ENCODE measurements at regions not wholly inside any gene's neighbourhood (a gene's known extent, or its start where the extent isn't known, plus 50 kb on each side); places are given as distances from the start of the nearest gene placed in this dataset.
"Not testable (repeated sequence)": the region's sequence is repeated elsewhere in the genome, so short reads cannot be mapped to it uniquely, and the experiment has no call there.

DNA sequence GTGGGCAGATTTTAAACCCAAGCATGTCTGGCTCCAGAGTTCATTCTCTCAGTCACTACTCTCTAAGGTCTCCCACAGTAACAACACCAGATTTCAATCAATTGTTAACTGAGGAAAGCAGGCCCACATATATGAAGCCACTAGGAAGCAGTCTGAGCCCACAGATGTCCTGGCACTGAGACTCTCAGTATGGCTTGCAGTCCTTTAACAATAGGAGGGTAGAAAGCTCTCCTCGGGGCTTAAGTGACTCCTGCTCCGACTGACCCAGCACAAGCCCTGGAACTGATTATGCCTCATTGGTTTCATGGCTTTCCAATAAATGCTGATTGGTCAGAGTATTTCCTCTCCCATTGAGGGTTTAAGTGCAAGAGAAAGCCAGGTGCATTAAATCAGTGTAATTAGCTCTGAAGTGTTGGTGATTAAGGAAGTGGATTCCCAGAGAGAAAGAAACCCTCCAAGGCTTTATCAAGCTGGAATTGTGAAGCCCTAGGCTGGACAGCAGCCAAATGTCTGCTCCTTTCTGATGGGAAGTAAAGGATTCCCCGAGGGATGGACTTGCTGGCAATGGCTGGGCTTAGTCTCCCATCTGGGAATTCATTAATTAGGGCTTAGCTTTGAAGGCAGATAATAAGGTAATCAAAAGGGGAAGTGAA, 76.6 kb upstream of the PROKR2 start:
- no peak for DNase-seq (ENCODE audit: low spot score)

DNA sequence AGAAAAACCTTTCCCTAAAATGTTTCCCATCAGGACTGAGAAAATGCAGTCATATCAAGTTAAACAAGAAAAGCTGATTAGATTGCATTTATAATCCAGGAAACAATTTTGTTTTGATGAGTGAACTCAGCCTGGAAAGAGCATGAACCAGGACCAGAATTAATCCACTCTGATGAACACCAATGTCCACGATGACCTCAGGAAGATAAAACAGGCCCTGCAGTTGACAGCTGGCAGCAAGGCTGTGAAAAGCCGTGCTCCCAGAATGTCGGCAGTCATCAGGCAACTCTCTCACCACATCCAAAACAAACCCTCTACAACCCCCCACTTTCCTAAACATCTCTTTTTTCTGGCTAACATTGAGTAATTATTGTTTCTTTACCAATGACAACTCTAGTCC, 74.0 kb upstream of the PROKR2 start:
- no peak for DNase-seq (ENCODE audit: low spot score)

DNA sequence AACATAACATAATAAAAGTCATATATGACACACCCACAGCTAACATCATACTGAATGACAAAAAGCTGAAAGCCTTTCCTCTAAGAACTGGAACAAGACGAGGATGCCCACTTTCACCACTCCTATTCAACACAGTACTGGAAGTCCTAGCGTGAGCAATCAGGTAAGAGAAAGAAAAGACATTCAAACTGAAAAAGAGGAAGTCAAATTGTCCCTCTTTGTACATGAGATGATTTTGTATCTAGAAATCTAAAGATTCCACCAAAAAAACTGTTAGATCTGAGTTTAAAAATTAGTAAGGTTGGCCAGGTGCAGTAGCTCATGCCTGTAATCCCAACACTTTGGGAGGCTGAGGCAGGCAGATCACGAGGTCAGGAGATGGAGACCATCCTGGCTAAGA, 70.1 kb upstream of the PROKR2 start:
- not testable (repeated sequence) for DNase-seq (ENCODE audit: low spot score)

DNA sequence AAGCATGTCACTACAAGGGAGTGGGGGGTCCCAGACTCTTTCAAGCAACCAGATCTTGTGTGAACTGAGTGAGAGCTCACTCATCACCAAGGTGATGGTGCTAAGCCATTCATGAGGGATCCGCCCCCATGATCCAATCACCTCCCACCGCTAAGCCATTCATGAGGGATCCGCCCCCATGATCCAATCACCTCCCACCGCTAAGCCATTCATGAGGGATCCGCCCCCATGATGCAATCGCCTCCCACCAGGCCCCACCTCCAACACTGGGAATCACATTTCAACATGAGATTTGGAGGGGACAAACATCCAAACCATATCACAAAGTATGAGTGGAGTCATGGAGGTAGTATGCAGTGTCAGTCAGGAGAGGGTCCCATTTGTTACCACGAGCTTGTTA, 64.8 kb upstream of the PROKR2 start:
- DNase-seq (ENCODE audit: low spot score) = not testable (repeated sequence)

DNA sequence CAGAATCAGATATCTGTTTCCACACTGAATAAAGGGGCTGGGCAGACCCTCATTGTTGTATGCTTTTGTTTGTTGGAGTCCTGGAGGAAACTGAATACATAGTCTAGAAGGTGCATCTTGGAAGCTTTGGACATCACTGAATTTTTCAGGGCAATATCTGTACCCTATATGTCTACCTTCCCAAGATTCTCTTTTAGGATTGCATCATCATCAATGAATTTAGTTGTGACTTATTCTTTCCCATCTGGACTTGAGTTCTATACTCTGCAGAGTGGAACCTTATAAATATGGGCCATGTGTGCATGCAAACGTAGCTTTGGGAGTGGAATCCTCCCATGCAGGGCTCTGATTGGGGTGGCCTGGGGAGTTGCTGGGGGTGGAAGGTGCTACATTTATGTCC, 60.7 kb upstream of the PROKR2 start:
- no peak for DNase-seq (ENCODE audit: low spot score)

DNA sequence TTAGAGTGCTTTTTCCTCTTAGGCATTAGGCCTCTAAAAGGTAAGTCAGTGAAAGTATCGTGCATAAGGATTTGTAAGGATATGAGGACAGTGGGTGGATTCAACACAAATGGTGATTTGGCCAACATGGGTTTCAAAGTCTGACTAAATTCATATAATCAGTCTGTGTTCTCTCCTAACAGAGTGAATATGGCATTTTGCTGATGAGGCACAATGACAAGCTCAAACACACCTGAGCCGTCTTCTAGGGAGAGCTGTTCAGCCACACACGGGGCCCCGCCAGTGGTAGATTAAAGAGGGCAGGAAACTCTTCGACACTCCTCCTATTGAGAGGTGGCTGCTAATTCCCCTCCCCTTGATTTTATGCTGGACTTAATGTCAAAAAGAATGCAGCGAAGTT, 59.5 kb upstream of the PROKR2 start:
- no peak for DNase-seq (ENCODE audit: low spot score)

DNA sequence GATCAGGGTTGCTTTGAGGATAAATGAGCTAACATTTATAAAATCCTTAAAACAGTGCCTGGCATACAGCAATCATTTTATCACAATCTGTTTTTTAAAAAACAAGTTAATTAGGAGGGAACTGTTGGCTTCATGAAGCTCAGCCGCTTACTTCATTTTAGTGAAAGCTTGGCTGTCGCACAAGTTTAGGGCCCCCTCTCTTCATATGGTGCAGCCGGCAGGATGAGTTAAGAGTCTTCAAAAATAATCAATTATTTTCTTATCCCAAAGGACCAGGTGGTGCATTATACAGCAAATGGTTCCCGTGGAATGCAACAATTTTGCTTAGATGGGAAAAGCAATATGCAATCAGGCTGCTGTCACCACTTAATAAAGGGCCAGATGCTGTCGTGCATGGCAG, 57.4 kb upstream of the PROKR2 start:
- no peak for DNase-seq (ENCODE audit: low spot score)

DNA sequence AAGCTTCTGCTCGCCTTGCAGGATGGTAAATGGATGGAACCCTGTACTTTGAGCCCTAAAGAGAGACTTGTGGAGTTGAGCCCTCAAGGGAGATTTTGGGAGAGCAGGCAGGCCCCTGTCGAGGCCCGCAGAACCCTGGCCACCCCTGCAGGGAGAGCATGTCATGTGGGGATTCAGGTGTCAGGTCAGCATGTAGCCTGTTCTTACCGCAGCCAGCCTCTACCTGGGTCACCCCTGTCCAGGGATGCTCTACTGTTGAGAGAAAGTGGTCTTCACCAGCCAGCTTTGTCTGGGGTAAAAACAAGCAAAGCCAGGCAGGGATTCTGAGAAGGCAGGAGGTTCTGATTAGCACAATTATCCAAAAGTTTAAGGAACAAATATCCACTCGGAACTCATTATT, 55.6 kb upstream of the PROKR2 start:
- DNase-seq (ENCODE audit: low spot score) = no peak

DNA sequence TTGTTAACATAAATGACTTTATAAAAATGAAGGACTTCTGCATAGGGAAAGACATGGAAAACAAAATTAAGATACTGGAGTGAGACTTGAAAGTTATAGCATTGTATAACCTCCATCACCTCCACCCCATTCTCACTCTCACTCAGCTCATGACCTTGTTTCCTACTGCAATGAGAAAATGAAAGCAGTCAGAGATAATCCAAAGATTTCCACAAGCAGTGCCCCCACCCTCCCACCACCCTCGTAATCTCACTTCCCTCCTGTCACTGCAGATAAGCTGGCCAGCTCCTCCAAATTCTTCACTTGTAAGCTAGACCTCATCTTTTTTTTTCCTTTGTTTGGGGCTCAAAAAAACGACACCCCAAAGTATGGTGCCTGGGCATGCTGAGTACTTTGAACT, 52.9 kb upstream of the PROKR2 start:
- no peak for DNase-seq (ENCODE audit: low spot score)

Measured in hematopoietic multipotent progenitor cell treated with erythropoietin and hydrocortisone succinate and interleukin-3 and kit ligand, for 17 days (in vitro differentiated cells).